ENCODE measurements at regions not wholly inside any gene's neighbourhood (a gene's known extent, or its start where the extent isn't known, plus 50 kb on each side); places are given as distances from the start of the nearest gene placed in this dataset.
"Not testable (repeated sequence)": the region's sequence is repeated elsewhere in the genome, so short reads cannot be mapped to it uniquely, and the experiment has no call there.

- no peak overlapping the region for H3K27ac ChIP-seq (ENCODE audit: low read length)
- DNase-seq: no peak
- WGBS (ENCODE audit: insufficient coverage, low lambda C conversion rate): no CpG with 5 or more reads among the region's 1 CpG
- H3K36me3 ChIP-seq (ENCODE audit: control insufficient read depth, insufficient read depth, low read length): no peaks in the 10 kb centered on the region
- H3K4me1 ChIP-seq (ENCODE audit: control insufficient read depth, insufficient read depth, low read length): no peaks in the 10 kb centered on the region
- H3K27me3 ChIP-seq (ENCODE audit: control insufficient read depth, insufficient read depth, low read length): no peaks in the 10 kb centered on the region
- no peak overlapping the region for H3K4me3 ChIP-seq (ENCODE audit: low read length)
- no peaks in the 10 kb centered on the region for H3K9me3 ChIP-seq (ENCODE audit: control insufficient read depth, low read depth, low read length)
These were observed 189.0 kb upstream of the ANXA10 start for GRCh38 chr4:167903291-167903721.

DNA sequence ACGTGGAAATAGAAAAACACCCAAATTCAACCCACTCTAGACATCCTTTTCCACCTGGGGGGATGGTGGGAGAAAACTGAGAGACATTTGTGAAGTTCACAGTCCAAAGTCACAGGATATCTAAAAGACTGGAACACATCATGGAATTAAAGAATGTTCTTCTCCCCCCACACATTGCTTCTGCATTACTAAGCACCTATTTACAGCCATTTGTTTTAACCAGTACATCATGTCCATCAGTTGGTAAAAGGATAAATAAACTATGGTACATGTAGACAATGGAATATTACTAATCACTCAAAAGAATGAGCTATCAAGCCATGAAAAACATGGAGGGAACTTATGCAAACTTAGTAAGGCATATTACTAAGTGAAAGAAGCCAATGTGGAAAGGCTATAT is 185.5 kb upstream of the ANXA10 start:
- WGBS (ENCODE audit: insufficient coverage, low lambda C conversion rate): no CpG with 5 or more reads among the region's 1 CpG
- no peaks in the 10 kb centered on the region for H3K27me3 ChIP-seq (ENCODE audit: control insufficient read depth, insufficient read depth, low read length)

DNA sequence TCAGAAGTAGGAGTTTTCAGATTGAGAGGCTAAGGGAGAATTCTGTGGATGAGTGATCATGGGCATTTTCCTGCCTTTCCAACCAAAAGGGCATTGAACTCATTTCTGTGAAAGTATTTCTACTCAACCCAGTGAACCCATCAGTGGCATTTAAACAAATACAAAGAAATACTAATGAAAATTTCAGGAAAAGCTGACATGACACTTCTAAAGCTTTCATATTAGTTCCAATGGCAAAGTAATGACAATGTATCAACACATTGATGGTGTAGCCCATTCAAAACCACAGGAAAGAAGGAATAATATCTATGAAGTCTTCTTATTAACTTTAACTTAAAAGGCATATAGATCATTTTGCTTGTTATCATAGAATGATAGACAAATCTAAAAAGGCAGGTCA is 183.5 kb upstream of the ANXA10 start:
- H3K9me3 ChIP-seq (ENCODE audit: control insufficient read depth, low read depth, low read length): no peaks in the 10 kb centered on the region
- DNase-seq: no peak
- H3K27ac ChIP-seq (ENCODE audit: low read length): no peak overlapping the region
- H3K36me3 ChIP-seq (ENCODE audit: control insufficient read depth, insufficient read depth, low read length): no peaks in the 10 kb centered on the region
- H3K27me3 ChIP-seq (ENCODE audit: control insufficient read depth, insufficient read depth, low read length): no peaks in the 10 kb centered on the region
- no peak overlapping the region for H3K4me3 ChIP-seq (ENCODE audit: low read length)
- H3K4me1 ChIP-seq (ENCODE audit: control insufficient read depth, insufficient read depth, low read length): no peaks in the 10 kb centered on the region

More for the DNA sequence above, 185.5 kb upstream of the ANXA10 start:
- DNase-seq: no peak
- Histone ChIP-seq H3K4me1 (ENCODE audit: control insufficient read depth, insufficient read depth, low read length) (no peaks in the 10 kb centered on the region), H3K36me3 (ENCODE audit: control insufficient read depth, insufficient read depth, low read length) (no peaks in the 10 kb centered on the region), H3K27ac (ENCODE audit: low read length) (no peak overlapping the region), H3K4me3 (ENCODE audit: low read length) (no peak overlapping the region), H3K9me3 (ENCODE audit: control insufficient read depth, low read depth, low read length) (no peaks in the 10 kb centered on the region)

- H3K27ac ChIP-seq (ENCODE audit: low read length); H3K4me3 ChIP-seq (ENCODE audit: low read length); DNase-seq; H3K27me3 ChIP-seq (ENCODE audit: control insufficient read depth, insufficient read depth, low read length); H3K9me3 ChIP-seq (ENCODE audit: control insufficient read depth, low read depth, low read length); H3K4me1 ChIP-seq (ENCODE audit: control insufficient read depth, insufficient read depth, low read length); H3K36me3 ChIP-seq (ENCODE audit: control insufficient read depth, insufficient read depth, low read length): not testable (repeated sequence)
- WGBS (ENCODE audit: insufficient coverage, low lambda C conversion rate): no CpG with 5 or more reads among the region's 3 CpGs
These were observed 179.8 kb upstream of the ANXA10 start for GRCh38 chr4:167912535-167912934.

DNA sequence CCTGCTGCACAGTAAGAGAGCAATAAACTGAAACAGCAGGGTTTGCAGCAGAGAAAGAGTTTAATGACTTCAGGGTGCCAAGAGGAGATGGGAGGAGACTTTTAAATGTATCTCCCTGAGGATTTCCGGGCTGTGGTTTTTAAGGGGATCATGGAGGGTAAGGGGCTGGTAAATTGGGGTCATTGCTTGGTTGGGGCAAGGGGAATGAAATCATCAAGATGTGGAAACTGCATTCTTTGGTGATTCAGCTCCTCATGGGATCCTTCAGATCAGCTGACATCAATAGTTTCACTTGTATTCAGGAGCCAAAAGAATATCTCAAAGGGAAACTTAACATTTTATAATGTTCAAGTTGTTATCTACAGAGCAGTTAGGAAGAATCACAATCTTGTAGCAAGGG is 174.3 kb upstream of the ANXA10 start:
- Histone ChIP-seq H3K36me3 (ENCODE audit: control insufficient read depth, insufficient read depth, low read length) (no peaks in the 10 kb centered on the region), H3K4me1 (ENCODE audit: control insufficient read depth, insufficient read depth, low read length) (no peaks in the 10 kb centered on the region), H3K9me3 (ENCODE audit: control insufficient read depth, low read depth, low read length) (no peaks in the 10 kb centered on the region), H3K27me3 (ENCODE audit: control insufficient read depth, insufficient read depth, low read length) (no peaks in the 10 kb centered on the region), H3K4me3 (ENCODE audit: low read length) (no peak overlapping the region), H3K27ac (ENCODE audit: low read length) (no peak overlapping the region)
- no peak for DNase-seq
- WGBS (ENCODE audit: insufficient coverage, low lambda C conversion rate): no CpG with 5 or more reads among the region's 1 CpG

DNA sequence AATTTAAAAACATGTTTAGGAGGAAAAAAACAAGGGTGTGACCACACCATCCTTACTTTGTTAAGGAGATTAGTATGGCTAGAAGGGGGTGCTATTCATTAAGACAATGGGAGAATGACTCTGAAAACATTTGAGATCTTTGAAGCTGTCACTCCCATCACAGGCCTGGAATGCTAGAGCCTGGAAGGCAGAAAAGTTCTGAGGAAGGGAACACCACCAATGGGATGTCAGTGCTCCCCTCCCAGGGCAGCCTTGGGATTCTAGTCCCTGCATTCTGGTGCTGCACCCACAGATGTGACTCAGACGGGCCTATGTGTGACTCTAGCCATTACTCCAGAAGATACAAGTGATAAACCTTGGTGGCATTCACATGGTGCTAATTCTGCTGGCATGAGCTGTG is 162.2 kb upstream of the ANXA10 start:
- Histone ChIP-seq H3K4me1 (ENCODE audit: control insufficient read depth, insufficient read depth, low read length) (no peaks in the 10 kb centered on the region), H3K27ac (ENCODE audit: low read length) (no peak overlapping the region), H3K36me3 (ENCODE audit: control insufficient read depth, insufficient read depth, low read length) (no peaks in the 10 kb centered on the region), H3K9me3 (ENCODE audit: control insufficient read depth, low read depth, low read length) (no peaks in the 10 kb centered on the region), H3K27me3 (ENCODE audit: control insufficient read depth, insufficient read depth, low read length) (no peaks in the 10 kb centered on the region), H3K4me3 (ENCODE audit: low read length) (no peak overlapping the region)
- no peak for DNase-seq
- no CpG with 5 or more reads among the region's 1 CpG for WGBS (ENCODE audit: insufficient coverage, low lambda C conversion rate)

- WGBS (ENCODE audit: insufficient coverage, low lambda C conversion rate): no CpG with 5 or more reads among the region's 4 CpGs
- no peak for DNase-seq
- no peak overlapping the region for H3K27ac ChIP-seq (ENCODE audit: low read length)
- no peak overlapping the region for H3K4me3 ChIP-seq (ENCODE audit: low read length)
- H3K9me3 ChIP-seq (ENCODE audit: control insufficient read depth, low read depth, low read length): no peaks in the 10 kb centered on the region
- no peaks in the 10 kb centered on the region for H3K27me3 ChIP-seq (ENCODE audit: control insufficient read depth, insufficient read depth, low read length)
- H3K36me3 ChIP-seq (ENCODE audit: control insufficient read depth, insufficient read depth, low read length): no peaks in the 10 kb centered on the region
- H3K4me1 ChIP-seq (ENCODE audit: control insufficient read depth, insufficient read depth, low read length): no peaks in the 10 kb centered on the region
These were observed 158.1 kb upstream of the ANXA10 start for GRCh38 chr4:167934216-167934615.

DNA sequence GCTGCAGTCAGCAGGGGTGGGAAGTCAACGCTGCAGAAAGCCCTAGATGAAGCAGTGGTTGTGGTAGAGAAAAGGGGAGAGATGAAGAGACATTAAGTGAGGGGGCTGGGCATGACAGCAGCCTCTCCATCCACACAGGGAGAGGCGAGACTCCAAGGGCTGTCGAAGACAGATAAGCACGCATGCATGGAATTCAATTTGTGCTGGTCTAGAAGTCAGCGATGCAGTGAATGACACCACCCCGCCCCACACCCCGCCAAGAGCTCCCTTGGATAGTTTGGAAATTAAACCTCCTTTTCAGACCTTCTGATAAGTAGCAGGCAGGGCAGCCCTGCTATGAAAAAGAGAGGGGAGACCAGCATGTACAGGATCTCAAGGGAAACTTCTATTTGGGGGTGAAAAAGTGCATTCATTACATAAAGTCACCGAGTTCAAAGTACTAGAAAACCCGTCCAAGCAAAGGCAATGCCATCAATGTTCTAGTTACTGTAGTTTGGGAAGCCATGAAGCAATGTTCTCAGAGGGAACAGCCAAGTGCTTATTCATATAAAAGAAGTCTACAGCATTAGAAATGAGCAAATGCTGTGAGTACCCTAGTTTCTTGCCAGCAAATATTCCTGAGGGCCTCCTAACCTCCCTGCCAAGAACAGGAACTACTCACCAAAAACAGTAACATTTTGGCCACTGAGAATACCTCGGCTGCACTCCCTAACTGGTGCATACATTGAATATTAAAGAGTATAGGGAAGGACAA is 152.3 kb upstream of the ANXA10 start:
- Histone ChIP-seq H3K4me1 (ENCODE audit: control insufficient read depth, insufficient read depth, low read length) (no peaks in the 10 kb centered on the region), H3K4me3 (ENCODE audit: low read length) (no peak overlapping the region), H3K27me3 (ENCODE audit: control insufficient read depth, insufficient read depth, low read length) (no peaks in the 10 kb centered on the region), H3K27ac (ENCODE audit: low read length) (no peak overlapping the region), H3K36me3 (ENCODE audit: control insufficient read depth, insufficient read depth, low read length) (no peaks in the 10 kb centered on the region), H3K9me3 (ENCODE audit: control insufficient read depth, low read depth, low read length) (no peaks in the 10 kb centered on the region)
- WGBS (ENCODE audit: insufficient coverage, low lambda C conversion rate): no CpG with 5 or more reads among the region's 10 CpGs
- DNase-seq: no peak

GRCh38 chr4:167943872-167944505 is 148.3 kb upstream of the ANXA10 start:
- Histone ChIP-seq H3K27ac (ENCODE audit: low read length) (no peak overlapping the region), H3K9me3 (ENCODE audit: control insufficient read depth, low read depth, low read length) (no peaks in the 10 kb centered on the region), H3K4me3 (ENCODE audit: low read length) (no peak overlapping the region), H3K27me3 (ENCODE audit: control insufficient read depth, insufficient read depth, low read length) (no peaks in the 10 kb centered on the region), H3K36me3 (ENCODE audit: control insufficient read depth, insufficient read depth, low read length) (no peaks in the 10 kb centered on the region), H3K4me1 (ENCODE audit: control insufficient read depth, insufficient read depth, low read length) (no peaks in the 10 kb centered on the region)
- WGBS (ENCODE audit: insufficient coverage, low lambda C conversion rate): 71% methylated on average over 1 of the region's 3 CpGs
- DNase-seq: no peak

GRCh38 chr4:167944721-167945120 is 147.6 kb upstream of the ANXA10 start:
- Histone ChIP-seq H3K4me1 (ENCODE audit: control insufficient read depth, insufficient read depth, low read length) (no peaks in the 10 kb centered on the region), H3K27ac (ENCODE audit: low read length) (no peak overlapping the region), H3K36me3 (ENCODE audit: control insufficient read depth, insufficient read depth, low read length) (no peaks in the 10 kb centered on the region), H3K27me3 (ENCODE audit: control insufficient read depth, insufficient read depth, low read length) (no peaks in the 10 kb centered on the region), H3K4me3 (ENCODE audit: low read length) (no peak overlapping the region), H3K9me3 (ENCODE audit: control insufficient read depth, low read depth, low read length) (no peaks in the 10 kb centered on the region)
- no peak for DNase-seq
- no CpG with 5 or more reads among the region's 2 CpGs for WGBS (ENCODE audit: insufficient coverage, low lambda C conversion rate)

GRCh38 chr4:167955006-167955405 is 137.3 kb upstream of the ANXA10 start:
- Histone ChIP-seq H3K27me3 (ENCODE audit: control insufficient read depth, insufficient read depth, low read length) (no peaks in the 10 kb centered on the region), H3K4me1 (ENCODE audit: control insufficient read depth, insufficient read depth, low read length) (no peaks in the 10 kb centered on the region), H3K9me3 (ENCODE audit: control insufficient read depth, low read depth, low read length) (peaks cover 5% of the 10 kb centered on the region), H3K27ac (ENCODE audit: low read length) (no peak overlapping the region), H3K36me3 (ENCODE audit: control insufficient read depth, insufficient read depth, low read length) (no peaks in the 10 kb centered on the region), H3K4me3 (ENCODE audit: low read length) (no peak overlapping the region)
- 50% methylated on average over 1 of the region's 2 CpGs for WGBS (ENCODE audit: insufficient coverage, low lambda C conversion rate)
- DNase-seq: no peak

Measured in large intestine (tissue), 3 donors.